Duodenal mucosa (tissue), 2 donors: ENCODE measurements at regions not wholly inside any gene's neighbourhood (a gene's known extent, or its start where the extent isn't known, plus 50 kb on each side); places are given as distances from the start of the nearest gene placed in this dataset.
"Not testable (repeated sequence)": the region's sequence is repeated elsewhere in the genome, so short reads cannot be mapped to it uniquely, and the experiment has no call there.

ENCODE experiments used
- H3K27ac ChIP-seq: one replicate; pipeline ENCODE4 v1.7.0; 2013; ENCODE audit warnings: low read depth, low read length
- H3K27me3 ChIP-seq, 2 donors: one replicate each; pipeline ENCODE4 v1.7.0; 2013; ENCODE audit warnings: low read length in 2 of 2, control low read depth in 1 of 2; ENCODE audit not compliant: insufficient read depth in 2 of 2, control insufficient read depth in 1 of 2
- H3K36me3 ChIP-seq, 2 donors: one replicate each; pipeline ENCODE4 v1.7.0; 2013; ENCODE audit warnings: low read length in 2 of 2, control low read depth in 1 of 2; ENCODE audit not compliant: insufficient read depth in 2 of 2, control insufficient read depth in 1 of 2
- H3K4me1 ChIP-seq, 2 donors: one replicate each; pipeline ENCODE4 v1.7.0; 2013; ENCODE audit warnings: low read length in 2 of 2, control low read depth in 1 of 2; ENCODE audit not compliant: insufficient read depth in 2 of 2, control insufficient read depth in 1 of 2
- H3K4me3 ChIP-seq, 2 donors: one replicate each; pipeline ENCODE4 v1.7.0; 2013; ENCODE audit warnings: low read length in 2 of 2, low read depth in 1 of 2
- H3K9ac ChIP-seq, 2 donors: one replicate each; pipeline ENCODE4 v1.7.0; 2013; ENCODE audit warnings: low read length in 2 of 2, low read depth in 1 of 2
- H3K9me3 ChIP-seq, 2 donors: one replicate each; pipeline ENCODE4 v1.7.0; 2013; ENCODE audit warnings: low read length in 2 of 2, control low read depth in 1 of 2; ENCODE audit not compliant: control insufficient read depth in 1 of 2

GRCh38 chr2:138249207-138249606 is 252.4 kb upstream of the SPOPL start:
- no peak overlapping the region for H3K27ac ChIP-seq
- H3K27me3 ChIP-seq = no peaks in the 10 kb centered on the region

GRCh38 chr2:138250843-138251320 is 250.7 kb upstream of the SPOPL start:
- not testable (repeated sequence) for H3K27ac ChIP-seq, H3K36me3 ChIP-seq, H3K9ac ChIP-seq, H3K4me3 ChIP-seq, H3K27me3 ChIP-seq, H3K9me3 ChIP-seq, H3K4me1 ChIP-seq

More at GRCh38 chr2:138249207-138249606, 252.4 kb upstream of the SPOPL start:
- no peak overlapping the region for H3K4me3 ChIP-seq
- H3K36me3 ChIP-seq = no peaks in the 10 kb centered on the region
- H3K9me3 ChIP-seq = no peaks in the 10 kb centered on the region
- no peak overlapping the region for H3K9ac ChIP-seq
- H3K4me1 ChIP-seq = peaks cover 7 to 9% of the 10 kb centered on the region in 2 donors

GRCh38 chr2:138252587-138252986 is 249.0 kb upstream of the SPOPL start:
- Histone ChIP-seq H3K4me1 (peaks cover 0 to 7% of the 10 kb centered on the region in 2 donors), H3K27me3 (no peaks in the 10 kb centered on the region), H3K4me3 (no peak overlapping the region), H3K27ac (no peak overlapping the region), H3K9ac (no peak overlapping the region), H3K9me3 (no peaks in the 10 kb centered on the region), H3K36me3 (no peaks in the 10 kb centered on the region)

DNA sequence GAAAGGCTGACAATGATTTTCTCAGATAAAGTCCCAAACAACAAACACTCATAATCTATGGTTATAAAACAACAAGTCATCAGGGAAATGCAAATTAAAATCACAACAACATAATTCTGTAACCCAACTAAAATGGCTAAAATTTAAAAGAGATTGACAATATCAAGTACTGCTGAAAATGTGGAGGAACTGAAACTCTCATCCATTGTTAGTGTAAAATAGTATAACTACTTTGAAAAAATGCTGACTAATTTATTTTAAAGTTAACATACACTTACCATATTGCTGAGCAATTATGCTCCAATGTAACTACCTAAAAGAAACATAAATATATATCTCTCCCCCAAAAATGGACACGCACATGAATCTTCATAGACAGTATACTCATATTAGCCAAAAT is 245.9 kb upstream of the SPOPL start:
- Histone ChIP-seq H3K36me3 (no peaks in the 10 kb centered on the region), H3K9me3 (peaks cover 0 to 5% of the 10 kb centered on the region in 2 donors), H3K9ac (no peak overlapping the region), H3K4me3 (no peak overlapping the region), H3K27ac (no peak overlapping the region), H3K4me1 (no peaks in the 10 kb centered on the region), H3K27me3 (no peaks in the 10 kb centered on the region)

DNA sequence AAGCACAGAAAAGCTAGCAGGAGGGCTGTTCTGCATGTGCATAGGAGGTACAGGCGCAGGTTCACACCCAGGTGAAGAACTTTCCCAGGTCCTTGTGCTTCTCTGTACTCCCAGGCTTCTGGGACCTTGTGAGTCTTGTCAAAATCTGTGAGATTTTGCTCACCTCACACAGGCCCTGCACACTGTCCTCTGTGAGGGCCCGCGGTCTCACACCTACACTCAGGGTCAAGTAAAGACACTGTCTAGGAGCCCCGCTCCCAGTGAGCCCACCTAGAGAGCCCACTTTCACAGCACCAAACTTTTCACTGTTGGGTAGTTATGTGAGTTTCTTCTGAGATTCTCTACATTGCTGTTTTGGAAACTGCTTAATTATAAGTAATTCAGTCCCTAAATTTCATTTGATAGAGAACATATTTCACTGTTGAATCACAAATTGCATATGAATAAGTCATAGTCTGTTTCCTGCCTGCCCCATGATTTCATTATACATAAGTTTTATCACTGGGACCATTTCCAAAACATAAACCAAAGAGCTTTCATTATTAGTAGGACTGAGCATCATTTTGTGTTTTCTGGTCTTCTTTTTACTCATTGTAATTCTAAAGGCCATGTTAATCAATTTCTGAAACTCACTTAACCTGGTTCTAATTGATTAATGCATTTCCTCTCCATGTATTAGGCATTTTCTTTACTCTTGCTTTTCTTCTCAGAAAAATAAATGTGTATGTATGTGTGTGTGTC is 234.2 kb upstream of the SPOPL start:
- Histone ChIP-seq H3K4me3 (no peak overlapping the region), H3K9me3 (no peaks in the 10 kb centered on the region), H3K9ac (no peak overlapping the region), H3K27ac (no peak overlapping the region), H3K36me3 (no peaks in the 10 kb centered on the region), H3K4me1 (no peaks in the 10 kb centered on the region), H3K27me3 (no peaks in the 10 kb centered on the region)

- H3K27ac ChIP-seq = no peak overlapping the region
- H3K4me1 ChIP-seq = no peaks in the 10 kb centered on the region
- no peaks in the 10 kb centered on the region for H3K9me3 ChIP-seq
- no peak overlapping the region for H3K9ac ChIP-seq
- no peak overlapping the region for H3K4me3 ChIP-seq
- no peaks in the 10 kb centered on the region for H3K36me3 ChIP-seq
- H3K27me3 ChIP-seq = no peaks in the 10 kb centered on the region
Measured at GRCh38 chr2:138267902-138268254, 233.7 kb upstream of the SPOPL start.

- Histone ChIP-seq H3K4me3 (no peak overlapping the region), H3K9ac (no peak overlapping the region), H3K27ac (no peak overlapping the region), H3K36me3 (no peaks in the 10 kb centered on the region), H3K27me3 (no peaks in the 10 kb centered on the region), H3K9me3 (no peaks in the 10 kb centered on the region), H3K4me1 (no peaks in the 10 kb centered on the region)
Measured at GRCh38 chr2:138269765-138270164, 231.8 kb upstream of the SPOPL start.

- H3K36me3 ChIP-seq = no peaks in the 10 kb centered on the region
- H3K27me3 ChIP-seq = no peaks in the 10 kb centered on the region
- H3K9me3 ChIP-seq = no peaks in the 10 kb centered on the region
- no peak overlapping the region for H3K4me3 ChIP-seq
- no peak overlapping the region for H3K9ac ChIP-seq
- peaks cover 2 to 11% of the 10 kb centered on the region in 2 donors for H3K4me1 ChIP-seq
- H3K27ac ChIP-seq = no peak overlapping the region
Measured at GRCh38 chr2:138271467-138271866, 230.1 kb upstream of the SPOPL start.

DNA sequence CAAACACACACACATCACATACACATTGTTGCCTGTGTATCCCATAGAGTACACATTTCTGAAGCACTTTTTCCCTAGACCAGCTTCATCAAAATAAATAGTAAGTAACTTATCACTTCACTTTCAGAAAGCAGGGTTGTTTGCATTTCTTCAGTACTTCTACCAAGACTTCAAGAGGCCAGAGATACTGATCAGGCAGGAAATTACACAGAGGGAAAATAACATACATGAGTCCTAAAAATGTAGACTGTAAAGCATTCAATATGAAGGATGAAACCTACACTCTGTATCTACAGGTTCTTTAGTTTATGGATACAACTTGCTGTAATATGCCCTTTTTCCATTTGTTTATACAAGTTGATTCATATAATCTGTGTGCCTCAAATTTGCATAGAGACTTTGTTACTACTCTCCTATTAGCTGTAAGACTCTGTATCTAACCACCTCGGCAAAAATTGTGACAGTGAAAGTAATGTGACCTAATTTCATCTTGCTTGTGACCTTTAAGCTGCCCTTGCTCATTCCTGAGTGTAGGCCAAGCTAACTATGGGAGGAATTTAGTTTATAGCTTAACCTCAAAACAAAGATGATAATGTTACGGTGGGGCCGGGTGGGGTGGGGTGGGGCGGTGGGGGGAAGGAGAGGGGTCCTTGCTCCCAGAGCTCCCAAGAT is 228.9 kb upstream of the SPOPL start:
- no peaks in the 10 kb centered on the region for H3K27me3 ChIP-seq
- peaks cover 4 to 12% of the 10 kb centered on the region in 2 donors for H3K4me1 ChIP-seq
- no peak overlapping the region for H3K27ac ChIP-seq
- no peaks in the 10 kb centered on the region for H3K9me3 ChIP-seq
- no peak overlapping the region for H3K4me3 ChIP-seq
- H3K36me3 ChIP-seq = no peaks in the 10 kb centered on the region
- no peak overlapping the region for H3K9ac ChIP-seq

GRCh38 chr2:138273280-138273679 is 228.3 kb upstream of the SPOPL start:
- not testable (repeated sequence) for H3K9ac ChIP-seq, H3K27ac ChIP-seq, H3K27me3 ChIP-seq, H3K36me3 ChIP-seq, H3K4me3 ChIP-seq, H3K9me3 ChIP-seq
- H3K4me1 ChIP-seq = peaks cover 4 to 12% of the 10 kb centered on the region in 2 donors
